Kidney (tissue), 13 donors: ENCODE measurements at regions not wholly inside any gene's neighbourhood (a gene's known extent, or its start where the extent isn't known, plus 50 kb on each side); places are given as distances from the start of the nearest gene placed in this dataset.

Experiments used
- DNase-seq, 5 donors: peaks; one replicate each; pipeline ENCODE4 v3.0.0-alpha.2; 2013 to 2020
- FAIRE-seq: peaks from 2 replicates; lab custom pipeline; 2012; peaks lifted over from hg19 to GRCh38; lab: Jason Lieb, UNC
- H3K27ac ChIP-seq, 2 donors: one replicate each; pipeline ENCODE4 v1.7.0; 2013; ENCODE audit warnings: low read depth in 2 of 2, low read length in 2 of 2, inconsistent platforms in 1 of 2
- H3K27me3 ChIP-seq: one replicate; pipeline ENCODE4 v1.7.1; 2013; ENCODE audit warnings: low read length, inconsistent platforms; ENCODE audit not compliant: control insufficient read depth, insufficient read depth
- H3K36me3 ChIP-seq, 3 donors: one replicate each; pipeline versions ENCODE4 v1.7.0 to v1.7.1; 2013; ENCODE audit warnings: low read length in 3 of 3, control low read depth in 1 of 3, inconsistent platforms in 1 of 3; ENCODE audit not compliant: insufficient read depth in 3 of 3, control insufficient read depth in 2 of 3
- H3K4me1 ChIP-seq, 3 donors: one replicate each; pipeline versions ENCODE4 v1.7.0 to v1.7.1; 2013; ENCODE audit warnings: low read length in 3 of 3, inconsistent platforms in 1 of 3, low read depth in 1 of 3; ENCODE audit not compliant: control insufficient read depth in 2 of 3, insufficient read depth in 2 of 3
- H3K4me3 ChIP-seq, 3 donors: one replicate each; pipeline versions ENCODE4 v1.7.0 to v1.8.1; 2013; ENCODE audit warnings: low read length in 3 of 3, control low read depth in 1 of 3, inconsistent platforms in 1 of 3
- H3K9ac ChIP-seq, 3 donors: one replicate each; pipeline versions ENCODE4 v1.7.0 to v1.7.1; 2013; ENCODE audit warnings: low read length in 3 of 3, control low read depth in 1 of 3, inconsistent platforms in 1 of 3
- H3K9me3 ChIP-seq, 3 donors: one replicate each; pipeline versions ENCODE4 v1.7.0 to v1.7.1; 2013; ENCODE audit warnings: low read length in 3 of 3, control low read depth in 1 of 3, inconsistent platforms in 1 of 3; ENCODE audit not compliant: control insufficient read depth in 2 of 3, insufficient read depth in 1 of 3
- CTCF ChIP-seq: IDR thresholded peaks from 3 replicates; pipeline ENCODE4 v1.5.1; 2012; ENCODE audit warnings: mild to moderate bottlenecking, moderate library complexity, borderline replicate concordance; ENCODE audit not compliant: insufficient read depth; ENCODE audit errors: extremely low read depth
- intact Hi-C: fragments of 100-400 bp; cut with DNase I; formaldehyde crosslinking; loops from one replicate; pipeline ENCODE4 v1.11.1; 2022
- donor health status: control.
- donor health status: control.
- donor health status: control.
- donor health status: control.
- donor health status: control.
- donor health status: DM: yes; HTN: yes; CAD: no.
- donor health status: Normal renal cell carcinoma (clear cell type).

GRCh38 chr16:8310323-8310722 lies 280.0 kb downstream of the TMEM114 start:
- intact Hi-C loops: no loop called here
- no peaks in the 10 kb centered on the region for H3K4me1 ChIP-seq
- DNase-seq (no peak), FAIRE-seq (no peak)
- H3K9ac ChIP-seq: no peak overlapping the region
- no peaks in the 10 kb centered on the region for H3K27me3 ChIP-seq
- TF ChIP-seq CTCF: no peak
- peaks cover 0 to 10% (median 4%) of the 10 kb centered on the region in 3 donors for H3K9me3 ChIP-seq
- H3K4me3 ChIP-seq: no peak overlapping the region
- no peaks in the 10 kb centered on the region for H3K36me3 ChIP-seq
- H3K27ac ChIP-seq: no peak overlapping the region

- H3K36me3 ChIP-seq: no peaks in the 10 kb centered on the region
- no peak for FAIRE-seq
- H3K27ac ChIP-seq: no peak overlapping the region
- intact Hi-C loops: no loop called here
- H3K9me3 ChIP-seq: peaks cover 0 to 10% (median 4%) of the 10 kb centered on the region in 3 donors
- H3K9ac ChIP-seq: no peak overlapping the region
- TF ChIP-seq CTCF: no peak
- no peak for DNase-seq
- H3K4me3 ChIP-seq: no peak overlapping the region
- no peaks in the 10 kb centered on the region for H3K27me3 ChIP-seq
- H3K4me1 ChIP-seq: no peaks in the 10 kb centered on the region
These were observed 285.1 kb downstream of the TMEM114 start for GRCh38 chr16:8305201-8305600.

GRCh38 chr16:8299635-8300034 lies 290.7 kb downstream of the TMEM114 start:
- intact Hi-C loops: no loop called here
- Histone ChIP-seq H3K27me3 (no peaks in the 10 kb centered on the region), H3K36me3 (no peaks in the 10 kb centered on the region), H3K27ac (no peak overlapping the region), H3K9me3 (no peaks in the 10 kb centered on the region), H3K4me1 (no peaks in the 10 kb centered on the region), H3K9ac (no peak overlapping the region), H3K4me3 (no peak overlapping the region)
- DNase-seq (no peak), FAIRE-seq (no peak)
- TF ChIP-seq CTCF: no peak
